VCaP (cell line): ENCODE measurements at regions not wholly inside any gene's neighbourhood (a gene's known extent, or its start where the extent isn't known, plus 50 kb on each side); places are given as distances from the start of the nearest gene placed in this dataset.

Experiments
- H3K27ac ChIP-seq: fragments of 450-650 bp; 2 replicates; pipeline ENCODE4 v1.5.1; 2017
- CTCF ChIP-seq: fragments of 450-650 bp; conservative IDR thresholded peaks from 2 replicates; pipeline ENCODE4 v1.5.1; 2017; ENCODE audit warnings: mild to moderate bottlenecking, moderate library complexity

DNA sequence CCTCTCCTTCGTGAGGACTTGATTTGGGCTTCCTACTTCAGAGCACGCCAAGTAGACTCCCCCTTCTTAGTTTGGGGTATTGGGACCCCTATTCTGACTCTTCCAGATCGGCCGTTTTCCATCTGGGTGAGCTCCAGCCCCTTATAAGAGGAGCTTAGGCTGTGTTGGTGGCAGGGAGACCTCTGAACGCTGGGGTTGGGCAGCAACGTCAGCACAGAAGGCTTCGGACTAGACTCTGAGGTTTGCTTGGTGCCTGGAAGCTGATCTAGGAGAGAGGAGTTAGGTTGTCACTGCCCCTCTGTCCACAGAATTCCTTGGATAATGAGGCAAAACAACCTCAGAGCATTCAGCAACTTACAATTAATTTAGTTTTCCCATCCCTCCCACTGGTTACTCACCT, 99.2 kb upstream of the RTL1 start:
- no peak for TF ChIP-seq CTCF
- no peak overlapping the region for H3K27ac ChIP-seq

DNA sequence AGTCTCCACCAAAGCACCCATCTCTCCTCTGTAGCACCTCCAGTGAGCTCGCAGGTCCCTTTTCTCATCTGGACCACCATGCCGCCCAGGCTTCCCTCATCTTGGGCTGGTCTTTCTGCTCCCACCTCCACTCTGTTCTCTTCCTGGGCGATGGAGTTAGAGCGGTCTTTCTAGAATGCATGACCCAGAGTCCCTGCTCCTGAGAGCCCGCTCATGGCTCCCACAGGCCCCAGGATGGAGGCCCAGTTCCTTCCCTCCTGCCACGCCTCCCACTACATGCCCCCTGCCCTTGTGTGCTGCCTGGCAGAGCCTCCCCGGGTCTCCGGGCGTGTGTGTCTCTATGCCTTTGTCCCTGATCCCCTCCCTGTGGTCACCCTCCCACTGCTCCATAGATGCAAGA, 100.7 kb upstream of the RTL1 start:
- H3K27ac ChIP-seq = no peak overlapping the region
- TF ChIP-seq CTCF = no peak

DNA sequence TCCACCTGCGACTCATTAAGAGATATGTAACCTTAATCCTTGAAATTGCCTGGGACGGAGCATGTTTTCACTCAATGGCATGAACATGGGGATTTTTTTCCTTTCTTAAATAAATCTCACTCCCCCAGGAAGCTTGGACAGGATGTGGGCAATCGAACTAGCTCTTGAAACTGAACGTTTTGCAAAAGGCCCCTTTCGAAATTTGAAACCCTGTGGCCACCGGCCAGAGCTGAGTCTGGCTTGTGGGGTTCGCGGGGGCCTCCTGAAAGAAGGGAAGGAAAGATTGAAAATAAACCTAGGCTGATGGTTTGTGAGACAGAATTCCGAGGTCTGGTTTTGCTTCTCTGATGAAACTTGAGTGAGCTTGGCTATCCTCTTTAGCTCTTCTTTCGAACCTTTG, 101.4 kb upstream of the RTL1 start:
- peak overlapping the region; percentile 61; the same call in 1 of the 2 replicates for H3K27ac ChIP-seq
- TF ChIP-seq CTCF = no peak

GRCh38 chr14:101005447-101005846, 101.9 kb upstream of the RTL1 start:
- peak overlapping the region; percentile 61 for H3K27ac ChIP-seq
- TF ChIP-seq CTCF = no peak

GRCh38 chr14:101006008-101006407, 102.5 kb upstream of the RTL1 start:
- H3K27ac ChIP-seq = peak overlapping the region; percentile 61
- TF ChIP-seq CTCF = no peak

DNA sequence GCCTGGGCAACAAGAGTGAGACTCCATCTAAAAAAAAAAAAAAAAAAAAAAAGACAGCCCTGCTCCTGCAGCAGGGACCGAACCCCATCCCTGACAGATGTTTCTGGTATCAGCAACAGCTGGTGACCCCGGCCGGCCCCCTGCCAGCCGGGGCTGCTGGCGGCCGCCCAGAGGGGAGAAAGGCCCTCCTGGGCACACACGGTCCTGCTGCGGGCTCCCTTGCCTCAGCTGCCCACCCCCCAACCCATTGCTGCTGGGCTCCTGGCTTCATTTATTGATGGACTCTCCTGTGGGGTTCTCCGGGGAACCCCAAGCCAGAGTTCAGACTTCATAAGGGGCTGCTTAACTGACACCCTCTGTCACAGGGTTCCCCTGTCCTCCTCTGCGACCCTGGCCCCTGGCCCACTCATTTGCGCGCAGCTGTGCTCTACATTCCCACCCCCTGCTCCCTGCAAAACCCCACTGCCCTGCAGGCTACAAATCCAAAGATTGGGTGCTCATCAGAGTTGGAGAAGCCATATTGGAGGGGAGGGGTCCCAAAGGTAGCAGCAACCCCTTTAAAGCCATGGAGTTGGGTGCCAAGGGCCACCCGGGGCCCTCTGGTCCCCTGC, 103.6 kb upstream of the RTL1 start:
- no peak overlapping the region for H3K27ac ChIP-seq
- TF ChIP-seq CTCF = no peak

GRCh38 chr14:101007765-101008164, 104.2 kb upstream of the RTL1 start:
- TF ChIP-seq CTCF = no peak
- no peak overlapping the region for H3K27ac ChIP-seq
